ENCODE measurements at regions not wholly inside any gene's neighbourhood (a gene's known extent, or its start where the extent isn't known, plus 50 kb on each side); places are given as distances from the start of the nearest gene placed in this dataset.

DNA sequence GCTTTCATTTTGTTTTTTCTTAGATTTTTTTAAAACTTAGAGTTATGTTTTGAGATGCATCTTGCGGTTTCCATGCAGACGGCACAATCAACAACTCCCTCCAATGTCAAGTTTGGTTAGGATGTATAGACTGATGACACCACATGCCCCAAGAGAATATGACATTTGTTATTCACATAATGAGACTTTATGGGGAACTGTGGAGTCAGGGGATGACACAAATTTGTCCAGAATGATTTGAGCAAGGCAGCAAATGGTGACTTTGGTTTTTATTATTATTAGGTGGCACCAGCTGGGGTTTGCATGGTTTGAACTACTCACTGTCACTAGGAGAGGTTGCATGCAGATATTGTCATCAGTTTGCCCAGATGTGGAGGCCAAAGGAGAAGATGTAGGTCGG, 461.8 kb upstream of the PRKX start:
- H3K9me3 ChIP-seq: no peaks in the 10 kb centered on the region
- no peak overlapping the region for H3K27ac ChIP-seq
- no peak overlapping the region for H3K4me3 ChIP-seq
- TF ChIP-seq POLR2A (IDR thresholded peaks at IDR 0.05): no peak
- no peak for TF ChIP-seq POLR2AphosphoS5 (IDR thresholded peaks at IDR 0.05)
- no peak for TF ChIP-seq CTCF (IDR thresholded peaks at IDR 0.05)
- TF ChIP-seq EP300 (IDR thresholded peaks at IDR 0.05): no peak
- intact Hi-C loops (cut with DNase I): no loop called here
- WGBS, 2 donors: 77 to 94% methylated on average over 3 of the region's 3 CpGs
- no peaks in the 10 kb centered on the region for H3K4me1 ChIP-seq
- H3K36me3 ChIP-seq: no peaks in the 10 kb centered on the region
- no peak for DNase-seq
- H3K27me3 ChIP-seq: no peaks in the 10 kb centered on the region

DNA sequence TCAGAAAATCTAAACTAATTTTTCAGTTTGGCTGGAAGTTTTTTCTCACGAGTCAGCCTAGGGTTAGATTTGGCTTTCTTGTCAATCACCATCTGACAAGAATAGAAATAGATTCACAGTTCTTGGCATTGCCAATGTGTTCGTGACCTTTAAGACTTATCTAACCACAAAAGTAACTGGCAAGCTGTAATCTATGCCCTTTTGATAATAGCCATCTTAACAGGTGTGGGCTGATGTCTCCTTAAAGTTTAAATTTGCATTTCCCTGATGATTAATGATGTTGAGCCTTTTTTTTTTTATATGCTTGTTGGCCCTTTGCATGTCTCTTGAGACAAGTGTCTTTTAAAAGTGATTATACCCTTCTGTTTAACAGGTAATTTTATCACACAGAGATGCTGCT, 460.3 kb upstream of the PRKX start:
- no peak for DNase-seq
- no peaks in the 10 kb centered on the region for H3K27me3 ChIP-seq
- intact Hi-C loops (cut with DNase I): no loop called here
- no peaks in the 10 kb centered on the region for H3K36me3 ChIP-seq
- H3K9me3 ChIP-seq: no peaks in the 10 kb centered on the region
- TF ChIP-seq EP300 (IDR thresholded peaks at IDR 0.05): no peak
- TF ChIP-seq CTCF (IDR thresholded peaks at IDR 0.05): no peak
- TF ChIP-seq POLR2AphosphoS5 (IDR thresholded peaks at IDR 0.05): no peak
- no peak for TF ChIP-seq POLR2A (IDR thresholded peaks at IDR 0.05)
- no peaks in the 10 kb centered on the region for H3K4me1 ChIP-seq
- H3K4me3 ChIP-seq: no peak overlapping the region
- WGBS, 2 donors: 65 to 85% methylated on average over 2 of the region's 2 CpGs
- H3K27ac ChIP-seq: no peak overlapping the region

GRCh38 chrX:4151798-4152197, 438.3 kb upstream of the PRKX start:
- no peaks in the 10 kb centered on the region for H3K27me3 ChIP-seq
- TF ChIP-seq CTCF (IDR thresholded peaks at IDR 0.05): no peak
- no peak for TF ChIP-seq POLR2AphosphoS5 (IDR thresholded peaks at IDR 0.05)
- TF ChIP-seq EP300 (IDR thresholded peaks at IDR 0.05): no peak
- no peak for TF ChIP-seq POLR2A (IDR thresholded peaks at IDR 0.05)
- intact Hi-C loops (cut with DNase I): no loop called here
- H3K4me1 ChIP-seq: no peaks in the 10 kb centered on the region
- 34 to 58% methylated on average over 4 of the region's 4 CpGs for WGBS, 2 donors
- no peak overlapping the region for H3K4me3 ChIP-seq
- H3K9me3 ChIP-seq: no peaks in the 10 kb centered on the region
- H3K36me3 ChIP-seq: no peaks in the 10 kb centered on the region
- H3K27ac ChIP-seq: no peak overlapping the region
- DNase-seq: no peak

- intact Hi-C loops (cut with DNase I): no loop called here
- Histone ChIP-seq H3K9me3 (no peaks in the 10 kb centered on the region), H3K27me3 (no peaks in the 10 kb centered on the region), H3K4me3 (no peak overlapping the region), H3K36me3 (no peaks in the 10 kb centered on the region), H3K27ac (no peak overlapping the region), H3K4me1 (no peaks in the 10 kb centered on the region)
- 88 to 93% methylated on average over 1 of the region's 1 CpG for WGBS, 2 donors
- DNase-seq: no peak
- TF ChIP-seq EP300 (IDR thresholded peaks at IDR 0.05): no peak
- TF ChIP-seq POLR2AphosphoS5 (IDR thresholded peaks at IDR 0.05): no peak
- no peak for TF ChIP-seq CTCF (IDR thresholded peaks at IDR 0.05)
- TF ChIP-seq POLR2A (IDR thresholded peaks at IDR 0.05): no peak
Measured at GRCh38 chrX:4150259-4150658, 436.8 kb upstream of the PRKX start.

DNA sequence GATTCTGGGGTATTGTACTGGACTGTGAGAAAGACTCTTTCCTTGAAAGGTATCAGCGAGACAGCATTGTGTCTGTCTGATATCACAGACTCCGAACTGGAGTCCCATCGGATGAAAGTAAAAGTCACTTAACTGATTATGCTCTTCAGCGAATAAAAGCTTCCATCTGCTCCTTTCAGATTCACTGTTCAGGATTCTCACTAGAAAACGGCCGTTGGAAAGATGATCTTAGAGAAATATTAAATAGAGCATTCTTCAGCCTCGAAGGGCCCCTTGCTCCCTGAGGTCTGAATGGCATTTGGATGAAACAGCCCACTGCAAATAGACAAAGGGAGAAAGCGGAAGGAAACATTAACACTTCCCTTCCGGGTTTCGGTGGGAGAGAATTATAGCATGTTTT, 416.2 kb upstream of the PRKX start:
- DNase-seq: no peak
- WGBS, 2 donors: 35 to 54% methylated on average over 10 of the region's 10 CpGs
- H3K9me3 ChIP-seq: no peaks in the 10 kb centered on the region

More for the DNA sequence above, 416.2 kb upstream of the PRKX start:
- Histone ChIP-seq H3K36me3 (no peaks in the 10 kb centered on the region), H3K27me3 (no peaks in the 10 kb centered on the region), H3K27ac (no peak overlapping the region), H3K4me3 (no peak overlapping the region), H3K4me1 (no peaks in the 10 kb centered on the region)
- no peak for TF ChIP-seq EP300 (IDR thresholded peaks at IDR 0.05)
- no peak for TF ChIP-seq CTCF (IDR thresholded peaks at IDR 0.05)
- no peak for TF ChIP-seq POLR2AphosphoS5 (IDR thresholded peaks at IDR 0.05)
- TF ChIP-seq POLR2A (IDR thresholded peaks at IDR 0.05): no peak
- intact Hi-C loops (cut with DNase I): no loop called here

Measured in sigmoid colon (tissue), 6 donors.